ENCODE measurements at regions not wholly inside any gene's neighbourhood (a gene's known extent, or its start where the extent isn't known, plus 50 kb on each side); places are given as distances from the start of the nearest gene placed in this dataset.
"Not testable (repeated sequence)": the region's sequence is repeated elsewhere in the genome, so short reads cannot be mapped to it uniquely, and the experiment has no call there.

- in situ Hi-C loops (cut with MboI; ENCODE audit: low pct_unique_long_range_greater_than_20kb, low sequenced_read_pairs): no loop called here
Observed at GRCh38 chr3:36165509-36166290, 214.6 kb upstream of the STAC start.

GRCh38 chr3:36166477-36166876 lies 213.8 kb upstream of the STAC start:
- in situ Hi-C loops (cut with MboI; ENCODE audit: low pct_unique_long_range_greater_than_20kb, low sequenced_read_pairs): no loop called here
- no peak for DNase-seq

More at GRCh38 chr3:36165509-36166290, 214.6 kb upstream of the STAC start:
- no peak for DNase-seq

- no peak for DNase-seq
- in situ Hi-C loops (cut with MboI; ENCODE audit: low pct_unique_long_range_greater_than_20kb, low sequenced_read_pairs): no loop called here
Observed at GRCh38 chr3:36172699-36173098, 207.6 kb upstream of the STAC start.

- in situ Hi-C loops (cut with MboI; ENCODE audit: low pct_unique_long_range_greater_than_20kb, low sequenced_read_pairs): no loop called here
- DNase-seq: no peak
Observed at GRCh38 chr3:36175113-36175812, 205.0 kb upstream of the STAC start.

- in situ Hi-C loops (cut with MboI; ENCODE audit: low pct_unique_long_range_greater_than_20kb, low sequenced_read_pairs): no loop called here
- no peak for DNase-seq
Observed at GRCh38 chr3:36175916-36176461, 204.3 kb upstream of the STAC start.

- in situ Hi-C loops (cut with MboI; ENCODE audit: low pct_unique_long_range_greater_than_20kb, low sequenced_read_pairs): no loop called here
- DNase-seq: no peak
Observed at GRCh38 chr3:36178018-36178417, 202.3 kb upstream of the STAC start.

GRCh38 chr3:36182024-36182423 lies 198.3 kb upstream of the STAC start:
- in situ Hi-C loops (cut with MboI; ENCODE audit: low pct_unique_long_range_greater_than_20kb, low sequenced_read_pairs): no loop called here
- no peak for DNase-seq

- DNase-seq; in situ Hi-C loops (cut with MboI; ENCODE audit: low pct_unique_long_range_greater_than_20kb, low sequenced_read_pairs): not testable (repeated sequence)
Observed at GRCh38 chr3:36187197-36187596, 193.1 kb upstream of the STAC start.

GRCh38 chr3:36192901-36193300 lies 187.4 kb upstream of the STAC start:
- no peak for DNase-seq
- in situ Hi-C loops (cut with MboI; ENCODE audit: low pct_unique_long_range_greater_than_20kb, low sequenced_read_pairs): no loop called here

- peak; percentile 3 for DNase-seq
- in situ Hi-C loops (cut with MboI; ENCODE audit: low pct_unique_long_range_greater_than_20kb, low sequenced_read_pairs): no loop called here
Observed at GRCh38 chr3:36193448-36193847, 186.9 kb upstream of the STAC start.

- DNase-seq: no peak
- in situ Hi-C loops (cut with MboI; ENCODE audit: low pct_unique_long_range_greater_than_20kb, low sequenced_read_pairs): no loop called here
Observed at GRCh38 chr3:36196058-36196457, 184.2 kb upstream of the STAC start.

- no peak for DNase-seq
- in situ Hi-C loops (cut with MboI; ENCODE audit: low pct_unique_long_range_greater_than_20kb, low sequenced_read_pairs): no loop called here
Observed at GRCh38 chr3:36197151-36197550, 183.2 kb upstream of the STAC start.

GRCh38 chr3:36201546-36201945 lies 178.8 kb upstream of the STAC start:
- in situ Hi-C loops (cut with MboI; ENCODE audit: low pct_unique_long_range_greater_than_20kb, low sequenced_read_pairs): no loop called here
- no peak for DNase-seq

GRCh38 chr3:36206956-36207580 lies 173.2 kb upstream of the STAC start:
- in situ Hi-C loops (cut with MboI; ENCODE audit: low pct_unique_long_range_greater_than_20kb, low sequenced_read_pairs): no loop called here
- no peak for DNase-seq

GRCh38 chr3:36210840-36211651 lies 169.3 kb upstream of the STAC start:
- DNase-seq: no peak
- in situ Hi-C loops (cut with MboI; ENCODE audit: low pct_unique_long_range_greater_than_20kb, low sequenced_read_pairs): no loop called here

- in situ Hi-C loops (cut with MboI; ENCODE audit: low pct_unique_long_range_greater_than_20kb, low sequenced_read_pairs): no loop called here
- no peak for DNase-seq
Observed at GRCh38 chr3:36211652-36211999, 168.7 kb upstream of the STAC start.

- no peak for DNase-seq
- in situ Hi-C loops (cut with MboI; ENCODE audit: low pct_unique_long_range_greater_than_20kb, low sequenced_read_pairs): no loop called here
Observed at GRCh38 chr3:36212251-36212650, 168.1 kb upstream of the STAC start.

GRCh38 chr3:36214460-36214859 lies 165.8 kb upstream of the STAC start:
- in situ Hi-C loops (cut with MboI; ENCODE audit: low pct_unique_long_range_greater_than_20kb, low sequenced_read_pairs): no loop called here
- no peak for DNase-seq

GRCh38 chr3:36215241-36215640 lies 165.1 kb upstream of the STAC start:
- DNase-seq: no peak
- in situ Hi-C loops (cut with MboI; ENCODE audit: low pct_unique_long_range_greater_than_20kb, low sequenced_read_pairs): no loop called here
